MM.1S (cell line): ENCODE measurements at regions not wholly inside any gene's neighbourhood (a gene's known extent, or its start where the extent isn't known, plus 50 kb on each side); places are given as distances from the start of the nearest gene placed in this dataset.

Experiments used
- EZH2 ChIP-seq: fragments of 300-600 bp; sonication (generic); optimal IDR thresholded peaks from 2 replicates; pipeline ENCODE3; 2017; ENCODE audit warnings: low read depth, mild to moderate bottlenecking, antibody characterized with exemption, low read length, mixed read lengths
- EZH2phosphoT487 ChIP-seq: fragments of 300-600 bp; sonication (generic); IDR thresholded peaks from 2 replicates; pipeline ENCODE4 v1.6.1; 2018; ENCODE audit warnings: antibody characterized with exemption, low read length
- TF ChIP-seq, protein P1 (sequence below): fragments of 300-600 bp; sonication (generic); IDR thresholded peaks from 2 replicates; pipeline ENCODE4 v1.5.1; 2016; ENCODE audit warnings: antibody characterized with exemption, low read length, mixed read lengths

DNA sequence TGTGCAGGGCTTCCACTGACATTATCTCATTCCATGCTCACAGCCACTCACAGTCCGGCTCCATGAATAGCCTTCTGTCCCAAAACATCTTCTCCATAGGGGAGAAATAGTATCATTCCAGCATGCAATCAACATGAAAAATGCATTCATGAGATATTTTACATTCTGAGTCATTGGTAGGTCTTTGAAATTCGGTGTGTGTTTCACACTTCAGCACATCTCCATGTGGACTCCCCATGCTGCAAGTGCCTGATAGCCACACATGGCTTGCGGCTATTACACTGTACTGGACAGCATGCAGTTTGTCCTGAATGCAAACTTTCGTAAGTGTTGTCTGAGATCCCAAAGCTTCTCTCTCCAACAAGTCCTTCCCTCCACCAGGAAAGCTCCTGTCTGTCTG lies 449.3 kb downstream of the MED13L start:
- TF ChIP-seq, protein P1, sequence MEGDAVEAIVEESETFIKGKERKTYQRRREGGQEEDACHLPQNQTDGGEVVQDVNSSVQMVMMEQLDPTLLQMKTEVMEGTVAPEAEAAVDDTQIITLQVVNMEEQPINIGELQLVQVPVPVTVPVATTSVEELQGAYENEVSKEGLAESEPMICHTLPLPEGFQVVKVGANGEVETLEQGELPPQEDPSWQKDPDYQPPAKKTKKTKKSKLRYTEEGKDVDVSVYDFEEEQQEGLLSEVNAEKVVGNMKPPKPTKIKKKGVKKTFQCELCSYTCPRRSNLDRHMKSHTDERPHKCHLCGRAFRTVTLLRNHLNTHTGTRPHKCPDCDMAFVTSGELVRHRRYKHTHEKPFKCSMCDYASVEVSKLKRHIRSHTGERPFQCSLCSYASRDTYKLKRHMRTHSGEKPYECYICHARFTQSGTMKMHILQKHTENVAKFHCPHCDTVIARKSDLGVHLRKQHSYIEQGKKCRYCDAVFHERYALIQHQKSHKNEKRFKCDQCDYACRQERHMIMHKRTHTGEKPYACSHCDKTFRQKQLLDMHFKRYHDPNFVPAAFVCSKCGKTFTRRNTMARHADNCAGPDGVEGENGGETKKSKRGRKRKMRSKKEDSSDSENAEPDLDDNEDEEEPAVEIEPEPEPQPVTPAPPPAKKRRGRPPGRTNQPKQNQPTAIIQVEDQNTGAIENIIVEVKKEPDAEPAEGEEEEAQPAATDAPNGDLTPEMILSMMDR: no peak
- TF ChIP-seq EZH2: no peak
- TF ChIP-seq EZH2phosphoT487: no peak
